HL-60 (cell line): ENCODE measurements at regions not wholly inside any gene's neighbourhood (a gene's known extent, or its start where the extent isn't known, plus 50 kb on each side); places are given as distances from the start of the nearest gene placed in this dataset.

Experiments used
- DNase-seq, 2 experiments: peaks; one replicate each; pipeline ENCODE4 v3.0.0-alpha.2; 2010 to 2020; ENCODE audit warnings: low read depth in 1 of 2, low spot score in 1 of 2
- H3K27ac ChIP-seq: fragments of 250-450 bp; sonication (Bioruptor Pico); replicated peaks from 2 replicates; pipeline ENCODE4 v1.5.1; 2020; ENCODE audit warnings: mild to moderate bottlenecking, moderate library complexity
- H3K27me3 ChIP-seq: fragments of 250-450 bp; sonication (Bioruptor Pico); 2 replicates; pipeline ENCODE4 v1.5.1; 2021; ENCODE audit warnings: mild to moderate bottlenecking, moderate library complexity; ENCODE audit not compliant: insufficient read depth, poor library complexity, severe bottlenecking
- H3K4me3 ChIP-seq: replicated peaks from 2 replicates; pipeline ENCODE4 v1.5.1; 2011; ENCODE audit warnings: mild to moderate bottlenecking, control low read depth, low read length; ENCODE audit not compliant: insufficient read depth
- CTCF ChIP-seq: IDR thresholded peaks from one replicate; pipeline ENCODE4 v1.5.1; 2011; ENCODE audit warnings: low read length, control low read depth, inconsistent platforms; ENCODE audit not compliant: insufficient read depth
- GABPA ChIP-seq: IDR thresholded peaks from 2 replicates; pipeline ENCODE4 v1.6.1; 2012; ENCODE audit warnings: low read depth
- POLR2AphosphoS5 ChIP-seq: IDR thresholded peaks from 2 replicates; pipeline ENCODE4 v1.6.1; 2012; ENCODE audit warnings: low read depth
- REST ChIP-seq: IDR thresholded peaks from 2 replicates; pipeline ENCODE4 v1.6.1; 2012; ENCODE audit warnings: low read depth; ENCODE audit not compliant: insufficient replicate concordance
- SPI1 ChIP-seq: IDR thresholded peaks from 2 replicates; pipeline ENCODE4 v1.6.1; 2012; ENCODE audit warnings: low read depth, mild to moderate bottlenecking, borderline replicate concordance

GRCh38 chr2:21396252-21396651 is 272.5 kb downstream of the TDRD15 start:
- no peak for DNase-seq
- no peak overlapping the region for H3K4me3 ChIP-seq
- TF ChIP-seq GABPA (no peak), CTCF (no peak), SPI1 (no peak), POLR2AphosphoS5 (no peak), REST (no peak)
- H3K27ac ChIP-seq = no peak overlapping the region
- no peaks in the 10 kb centered on the region for H3K27me3 ChIP-seq

- no peak overlapping the region for H3K4me3 ChIP-seq
- no peaks in the 10 kb centered on the region for H3K27me3 ChIP-seq
- H3K27ac ChIP-seq = no peak overlapping the region
- no peak for DNase-seq
- TF ChIP-seq REST (no peak), CTCF (no peak), POLR2AphosphoS5 (no peak), SPI1 (no peak), GABPA (no peak)
Measured at GRCh38 chr2:21401022-21401698, 277.4 kb downstream of the TDRD15 start.

GRCh38 chr2:21404137-21404536 is 280.4 kb downstream of the TDRD15 start:
- H3K27ac ChIP-seq = no peak overlapping the region
- no peak for DNase-seq
- H3K4me3 ChIP-seq = no peak overlapping the region
- no peak for TF ChIP-seq GABPA
- no peak for TF ChIP-seq CTCF
- no peak for TF ChIP-seq POLR2AphosphoS5
- no peaks in the 10 kb centered on the region for H3K27me3 ChIP-seq
